ENCODE measurements at regions not wholly inside any gene's neighbourhood (a gene's known extent, or its start where the extent isn't known, plus 50 kb on each side); places are given as distances from the start of the nearest gene placed in this dataset.
A peak's percentile ranks its signal among the peaks of the same experiment; 100 is the strongest.

GRCh38 chr3:6220447-6220846 is 640.5 kb upstream of the GRM7 start:
- in situ Hi-C loops (cut with HindIII; ENCODE audit: extremely low pct_ligation_motif_present, low pct_unique_long_range_greater_than_20kb) (no loop called here), intact Hi-C loops (cut with micrococcal nuclease; ENCODE audit: unreplicated experiment) (no loop called here)
- H3K79me2 ChIP-seq (ENCODE audit: insufficient read depth, low read length): no peaks in the 10 kb centered on the region
- no peaks in the 10 kb centered on the region for H3K36me3 ChIP-seq (replicated peaks in 1 of 2; ENCODE audit: control insufficient read depth in 1 of 2, insufficient read depth in 2 of 2, low read length in 2 of 2)
- WGBS (ENCODE audit: low lambda C conversion rate): 47% methylated on average over 2 of the region's 2 CpGs
- no peak for ATAC-seq
- BruUV-seq (replicated peaks): no TSS peak
- H4K20me1 ChIP-seq (ENCODE audit: insufficient read depth, low read length): no peaks in the 10 kb centered on the region
- CTCF ChIA-PET (ENCODE audit: low intra/inter-chr PET ratio, low total read pairs): no interaction called here
- no peak for FAIRE-seq
- no peak overlapping the region for H3K9ac ChIP-seq (ENCODE audit: insufficient read depth, low read depth, low read length)
- no peak overlapping the region for H2AFZ ChIP-seq (ENCODE audit: low read length)
- no peaks in the 10 kb centered on the region for H3K27me3 ChIP-seq (ENCODE audit: control insufficient read depth in 1 of 2, insufficient read depth in 2 of 2, low read length in 2 of 2)
- DNase-seq (ENCODE audit: low spot score): no peak
- POLR2A ChIA-PET: no interaction called here
- no peak overlapping the region for H3K4me2 ChIP-seq (ENCODE audit: low read depth, low read length)
- no peak overlapping the region for H3K4me3 ChIP-seq (replicated peaks in 1 of 3; ENCODE audit: insufficient read depth in 1 of 3, low read depth in 2 of 3, low read length in 3 of 3)
- peaks cover 86% of the 10 kb centered on the region for H3K9me3 ChIP-seq (ENCODE audit: low read length)
- no peaks in the 10 kb centered on the region for H3K4me1 ChIP-seq (ENCODE audit: insufficient read depth, low read length)
- TF ChIP-seq MAFK (conservative IDR thresholded peaks at IDR 0.05 in 1 of 2, IDR thresholded peaks at IDR 0.05 in 1 of 2; ENCODE audit: low read length in 2 of 2) (peak in 1 of 2 experiments; percentile 93), RFX1 (IDR thresholded peaks at IDR 0.05) (no peak), SNAPC2 (CRISPR knock-in tag; IDR thresholded peaks at IDR 0.05) (no peak), MAFF (IDR thresholded peaks at IDR 0.05; ENCODE audit: low read depth, low read length) (peak; percentile 96), KIAA2018 (CRISPR knock-in tag; IDR thresholded peaks at IDR 0.05; ENCODE audit: borderline replicate concordance) (no peak)
- H3K27ac ChIP-seq (ENCODE audit: extremely low read length, insufficient read depth, low read length): no peak overlapping the region
